HUDEP-2 (cell line): ENCODE measurements at regions not wholly inside any gene's neighbourhood (a gene's known extent, or its start where the extent isn't known, plus 50 kb on each side); places are given as distances from the start of the nearest gene placed in this dataset.

Experiments
- DNase-seq, 76 experiments: peaks; one replicate each; lab custom pipeline; 2025; ENCODE audit not compliant: unreplicated experiment in 76 of 76; lab: John Stamatoyannopoulos, UW

- no peak for DNase-seq
Measured at GRCh38 chr6:110538416-110539160, 62.2 kb upstream of the SLC22A16 start.

DNA sequence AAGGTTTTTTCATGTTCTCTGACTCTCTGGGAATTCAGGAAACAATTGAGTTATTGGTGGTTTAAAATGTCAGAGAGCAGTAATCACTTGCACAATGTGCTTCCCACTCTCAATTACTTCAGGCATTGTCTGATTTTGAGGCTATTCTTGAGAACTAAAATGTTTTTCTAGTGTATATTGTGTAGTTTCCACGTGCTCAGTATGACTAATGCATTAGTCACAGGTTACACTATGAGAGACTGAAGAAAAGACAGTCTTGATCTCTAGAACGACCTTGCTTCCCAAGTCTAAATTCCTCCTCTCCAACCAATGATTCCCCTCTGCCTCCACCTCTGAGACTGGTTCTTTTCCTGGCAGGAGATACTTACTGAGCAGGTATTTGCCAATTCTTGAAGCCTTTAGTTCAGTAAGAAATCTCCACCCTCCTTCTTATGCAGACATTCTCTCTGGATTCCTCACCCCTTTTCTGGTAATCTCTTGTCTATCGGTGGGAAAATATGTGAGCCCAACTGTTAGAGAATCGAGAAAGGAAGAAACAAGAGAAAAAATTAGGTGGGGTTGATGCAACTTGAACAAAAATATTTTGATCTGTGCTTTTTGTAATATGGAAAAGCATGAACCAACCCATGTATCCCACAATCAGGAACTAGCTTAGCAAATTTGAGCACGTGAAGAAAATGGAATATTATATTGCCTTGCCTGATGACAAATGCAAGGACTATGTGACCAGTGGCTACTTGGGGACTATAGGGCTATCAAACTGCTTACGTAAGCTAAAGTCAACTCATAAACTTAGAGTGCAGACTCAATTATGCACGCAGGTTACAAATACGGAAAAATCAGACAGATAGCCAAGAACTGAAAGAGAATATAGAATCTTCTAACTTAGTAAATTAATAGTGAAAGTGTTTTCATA, 61.1 kb upstream of the SLC22A16 start:
- DNase-seq = peak in 25 of 76 experiments; percentile 14 to 71 (median 28)

GRCh38 chr6:110534731-110535492, 58.5 kb upstream of the SLC22A16 start:
- peak in 29 of 76 experiments; percentile 12 to 65 (median 27) for DNase-seq

DNA sequence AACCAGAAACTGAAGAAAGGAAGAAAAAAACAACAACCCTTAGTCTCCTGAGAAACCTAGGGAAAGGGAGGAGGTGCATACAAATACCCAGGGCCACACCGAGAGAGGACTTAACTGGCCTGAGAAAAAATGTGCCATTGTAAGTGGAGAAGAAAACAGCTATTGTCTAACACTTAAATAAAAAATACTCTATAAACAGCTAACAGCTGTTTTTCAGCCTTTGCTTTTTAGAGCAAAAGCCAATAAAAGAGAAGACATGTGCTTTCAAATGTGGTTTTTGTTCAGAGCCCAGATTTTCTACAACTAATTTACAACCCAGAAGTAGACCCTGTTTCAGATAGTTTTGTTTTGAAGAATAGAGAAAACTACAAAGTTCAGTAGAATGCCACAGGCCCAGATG, 56.0 kb upstream of the SLC22A16 start:
- no peak for DNase-seq

DNA sequence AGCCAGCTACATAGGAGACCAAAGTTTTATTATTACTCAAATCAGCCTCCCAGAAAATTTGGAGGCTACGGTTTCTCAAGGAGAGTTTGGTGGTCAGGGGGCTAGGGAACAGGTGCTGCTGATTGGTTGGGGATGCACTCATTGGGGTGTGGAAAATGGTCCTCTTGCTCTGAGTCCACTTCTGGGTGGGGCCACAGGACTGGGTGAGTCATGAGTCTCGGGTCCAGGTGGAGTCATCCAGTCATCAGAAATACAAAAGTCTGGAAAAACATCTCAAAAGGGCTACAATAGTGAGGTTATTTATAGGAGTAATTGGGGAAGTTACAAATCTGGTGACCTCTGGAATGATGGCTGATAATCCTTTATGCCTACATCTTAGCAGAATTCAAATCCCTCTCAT, 54.3 kb upstream of the SLC22A16 start:
- DNase-seq = no peak

- DNase-seq = no peak
Measured at GRCh38 chr6:110529907-110530306, 53.5 kb upstream of the SLC22A16 start.

DNA sequence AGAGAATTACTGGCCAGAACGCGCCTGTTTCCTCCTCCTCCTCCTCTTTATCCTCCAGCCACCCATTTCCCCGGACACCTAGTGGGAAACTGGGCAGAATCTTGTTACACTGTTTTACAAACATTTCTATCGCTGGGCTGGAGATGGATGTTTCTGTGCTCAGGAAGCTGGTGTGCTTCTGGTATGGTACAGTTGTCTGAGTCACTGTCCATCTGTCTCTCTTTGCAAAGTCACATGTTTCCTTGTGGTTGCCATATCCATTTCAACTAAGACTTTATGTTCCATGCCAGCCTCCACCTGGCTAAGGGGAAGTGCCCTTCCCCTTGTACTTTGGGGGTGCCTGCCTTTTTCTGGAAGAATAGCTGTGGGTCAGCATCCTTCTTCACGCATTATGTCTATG, 52.9 kb upstream of the SLC22A16 start:
- peak in 3 of 76 experiments; percentile 23 to 28 (median 24) for DNase-seq

- DNase-seq = no peak
Measured at GRCh38 chr6:110528930-110529325, 52.5 kb upstream of the SLC22A16 start.

- peak in 48 of 76 experiments; percentile 8 to 78 (median 50) for DNase-seq
Measured at GRCh38 chr6:110528101-110528929, 51.9 kb upstream of the SLC22A16 start.

- DNase-seq = no peak
Measured at GRCh38 chr6:110527516-110527915, 51.1 kb upstream of the SLC22A16 start.

DNA sequence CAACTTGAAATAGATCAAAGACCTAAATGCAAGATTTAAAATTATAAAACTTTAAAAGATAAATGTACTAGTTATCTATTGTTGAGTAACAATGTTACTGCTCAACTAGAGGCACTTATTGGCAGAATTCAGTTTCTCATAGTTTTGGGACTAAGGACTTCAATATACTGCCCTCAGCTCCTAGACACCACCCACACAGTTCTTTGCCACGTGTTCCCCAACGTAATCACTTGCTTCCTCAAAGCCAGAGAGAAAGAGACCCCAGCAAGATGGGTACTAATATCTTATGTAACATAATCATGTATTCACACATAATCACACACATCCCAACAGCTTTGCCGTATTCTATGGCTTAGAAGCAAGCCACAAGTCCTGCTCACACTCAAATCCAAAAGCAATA, 50.3 kb upstream of the SLC22A16 start:
- DNase-seq = no peak
